A549 (cell line): ENCODE measurements at regions not wholly inside any gene's neighbourhood (a gene's known extent, or its start where the extent isn't known, plus 50 kb on each side); places are given as distances from the start of the nearest gene placed in this dataset.
A peak's percentile ranks its signal among the peaks of the same experiment; 100 is the strongest.

Experiments used
- ATAC-seq, 2 experiments: fragments of 200-7000 bp in 1 of 2; fragments of >200 bp in 1 of 2; cut with Nextera tagmentation in 1 of 2; cut with Tn5 transposase in 1 of 2; 3 replicates each; pipeline versions ENCODE4 v1.8.0 to v1.9.1; 2018 to 2020; ENCODE audit warnings: mild to moderate bottlenecking in 1 of 2, moderate library complexity in 1 of 2
- CTCF ChIA-PET: fragments of 300-600 bp; sonication (Branson Sonifier 250); formaldehyde crosslinking; extraction: SDS; loops from one replicate; lab custom pipeline; 2021; ENCODE audit warnings: antibody characterized with exemption, inconsistent platforms; lab: Yijun Ruan, JAX
- POLR2A ChIA-PET: fragments of 350-600 bp; formaldehyde crosslinking; extraction: SDS; loops from one replicate; lab custom pipeline; 2021; ENCODE audit warnings: antibody characterized with exemption, inconsistent platforms; lab: Yijun Ruan, JAX
- DNase-seq, 2 experiments: peaks; one replicate each; pipeline versions ENCODE4 v3.0.0 to v3.0.0-alpha.2; 2011 to 2016; ENCODE audit warnings: low read depth in 1 of 2, low spot score in 1 of 2
- FAIRE-seq: peaks from 2 replicates; lab custom pipeline; 2011; peaks lifted over from hg19 to GRCh38; lab: Jason Lieb, UNC
- H3K27ac ChIP-seq, 2 experiments: fragments of >200 bp; sonication (Bioruptor Twin); formaldehyde crosslinking; 3 replicates each; pipeline ENCODE4 v1.5.1; 2016 to 2017
- H3K4me1 ChIP-seq: fragments of >200 bp; sonication (Bioruptor Twin); formaldehyde crosslinking; 3 replicates; pipeline ENCODE4 v1.6.1; 2016
- H3K4me2 ChIP-seq: fragments of >200 bp; sonication (Bioruptor Twin); formaldehyde crosslinking; 3 replicates; pipeline ENCODE4 v1.6.1; 2016
- H3K4me3 ChIP-seq: fragments of >200 bp; sonication (Bioruptor Twin); formaldehyde crosslinking; 3 replicates; pipeline ENCODE4 v1.5.1; 2016
- H3K9me3 ChIP-seq: fragments of >200 bp; sonication (Bioruptor Twin); formaldehyde crosslinking; 3 replicates; pipeline ENCODE4 v1.6.1; 2016
- BHLHE40 ChIP-seq: IDR thresholded peaks from 2 replicates; pipeline ENCODE4 v1.6.1; 2012; ENCODE audit warnings: low read depth, low read length, inconsistent platforms
- CEBPB ChIP-seq, 2 experiments: fragments of >200 bp in 1 of 2; sonication (Bioruptor Twin) in 1 of 2; formaldehyde crosslinking in 1 of 2; IDR thresholded peaks; 2 replicates each; pipeline ENCODE4 v1.6.1; 2012 to 2016
- CHD4 ChIP-seq: fragments of 200-600 bp; sonication (generic); IDR thresholded peaks from 2 replicates; pipeline ENCODE4 v1.6.1; 2016; ENCODE audit warnings: antibody characterized with exemption, mild to moderate bottlenecking, borderline replicate concordance
- CTCF ChIP-seq: fragments of >200 bp; sonication (Bioruptor Twin); formaldehyde crosslinking; IDR thresholded peaks from 3 replicates; pipeline ENCODE4 v1.5.1; 2016
- E2F6 ChIP-seq: IDR thresholded peaks from 2 replicates; pipeline ENCODE4 v1.6.1; 2012; ENCODE audit warnings: low read depth, borderline replicate concordance
- EHF ChIP-seq: fragments of 250-450 bp; sonication (Bioruptor Pico); IDR thresholded peaks from 2 replicates; pipeline ENCODE4 v1.5.0; 2020; ENCODE audit warnings: mild to moderate bottlenecking
- EP300 ChIP-seq, 2 experiments: fragments of >200 bp; sonication (Bioruptor Twin); formaldehyde crosslinking; IDR thresholded peaks; 2 replicates in 1 of 2; 3 replicates in 1 of 2; pipeline ENCODE4 v1.6.1; 2016 to 2017
- FOSL2 ChIP-seq, 2 experiments: fragments of 450-650 bp in 1 of 2; fragments of >200 bp in 1 of 2; sonication (Bioruptor Twin) in 1 of 2; formaldehyde crosslinking; IDR thresholded peaks; 2 replicates each; pipeline versions ENCODE4 v1.5.0 to v1.6.1; 2016 to 2020; ENCODE audit warnings: mild to moderate bottlenecking in 1 of 2, moderate library complexity in 1 of 2
- HES2 ChIP-seq: fragments of >200 bp; sonication (Bioruptor Twin); formaldehyde crosslinking; IDR thresholded peaks from 2 replicates; pipeline ENCODE4 v1.6.1; 2016
- HMGXB4 ChIP-seq: fragments of 250-450 bp; sonication (Bioruptor Pico); IDR thresholded peaks from 2 replicates; pipeline ENCODE4 v1.5.0; 2021; ENCODE audit warnings: mild to moderate bottlenecking, moderate library complexity, borderline replicate concordance
- JUN ChIP-seq, 2 experiments: fragments of >200 bp; sonication (Bioruptor Twin); formaldehyde crosslinking; IDR thresholded peaks; 2 replicates in 1 of 2; 3 replicates in 1 of 2; pipeline ENCODE4 v1.6.1; 2016 to 2017
- KDM5A ChIP-seq: fragments of 200-600 bp; sonication (generic); IDR thresholded peaks from 2 replicates; pipeline ENCODE4 v1.6.1; 2016; ENCODE audit warnings: antibody characterized with exemption, mild to moderate bottlenecking
- MAFK ChIP-seq: fragments of 450-650 bp; IDR thresholded peaks from 2 replicates; pipeline ENCODE4 v1.6.1; 2014; ENCODE audit not compliant: partially characterized antibody
- MAX ChIP-seq: IDR thresholded peaks from 2 replicates; pipeline ENCODE4 v1.6.1; 2012
- MAZ ChIP-seq: fragments of 150-350 bp; IDR thresholded peaks from 2 replicates; pipeline ENCODE4 v1.6.1; 2014; ENCODE audit warnings: antibody characterized with exemption, low read depth, low read length, borderline replicate concordance
- NR3C1 ChIP-seq: fragments of >200 bp; sonication (Bioruptor Twin); formaldehyde crosslinking; IDR thresholded peaks from 3 replicates; pipeline ENCODE4 v1.6.1; 2017
- PBX3 ChIP-seq: IDR thresholded peaks from 2 replicates; pipeline ENCODE4 v1.6.1; 2012
- POLR2A ChIP-seq: IDR thresholded peaks from 2 replicates; pipeline ENCODE4 v1.6.1; 2012; ENCODE audit warnings: mild to moderate bottlenecking, low read length
- POLR2AphosphoS2 ChIP-seq: conservative IDR thresholded peaks from 2 replicates; pipeline ENCODE4 v1.6.1; 2012; ENCODE audit warnings: low read length, improper control_type of control experiment, inconsistent platforms
- REST ChIP-seq: fragments of 200-600 bp; sonication (generic); IDR thresholded peaks from 2 replicates; pipeline ENCODE4 v1.6.1; 2016; ENCODE audit warnings: antibody characterized with exemption, mild to moderate bottlenecking, moderate library complexity
- ZFP36 ChIP-seq: fragments of 450-650 bp; IDR thresholded peaks from 2 replicates; pipeline ENCODE4 v1.6.1; 2014; ENCODE audit warnings: borderline replicate concordance; ENCODE audit not compliant: partially characterized antibody
- WGBS: methylation state at CpG from one replicate; pipeline ENCODE4 v1.1.6; 2017; ENCODE audit errors: missing lambda C conversion rate; 5-methylcytosine and 5-hydroxymethylcytosine counted together

- TF ChIP-seq MAFK, result no peak
- no peak for TF ChIP-seq REST
- no peak for TF ChIP-seq NR3C1
- no peak for TF ChIP-seq JUN (IDR thresholded peaks at IDR 0.05)
- TF ChIP-seq, all 56 proteins: peak for 0
These were observed 940.7 kb downstream of the CDH18 start (continued) for GRCh38 chr5:19047277-19047676.

GRCh38 chr5:19048726-19049125 lies 939.3 kb downstream of the CDH18 start:
- H3K4me1 ChIP-seq, result no peaks in the 10 kb centered on the region
- WGBS, result under 1% methylated on average over 3 of the region's 3 CpGs
- H3K4me2 ChIP-seq, result no peak overlapping the region
- TF ChIP-seq CTCF, result no peak
- TF ChIP-seq MAX, result no peak
- TF ChIP-seq MAZ, result no peak
- no peak for TF ChIP-seq BHLHE40
- no peak for TF ChIP-seq CHD4
- TF ChIP-seq PBX3, result no peak
- no peak for TF ChIP-seq HES2
- no peak for TF ChIP-seq EP300 (IDR thresholded peaks at IDR 0.05)
- TF ChIP-seq POLR2A, result no peak
- TF ChIP-seq EHF (CRISPR knock-in tag), result no peak
- no peak for TF ChIP-seq HMGXB4 (CRISPR knock-in tag)
- no peak for TF ChIP-seq REST
- TF ChIP-seq E2F6, result no peak
- TF ChIP-seq POLR2AphosphoS2, result no peak
- no peak for TF ChIP-seq CEBPB (IDR thresholded peaks at IDR 0.05)
- no peak for TF ChIP-seq ZFP36
- TF ChIP-seq KDM5A, result no peak
- TF ChIP-seq FOSL2 (IDR thresholded peaks at IDR 0.05), result no peak
- TF ChIP-seq FOSL2 (CRISPR knock-in tag; IDR thresholded peaks at IDR 0.05), result no peak
- FAIRE-seq, result peak; percentile 36
- ChIA-PET POLR2A (no interaction called here), CTCF (no interaction called here)
- ATAC-seq, result no peak
- H3K9me3 ChIP-seq, result no peaks in the 10 kb centered on the region; the same call in 2 of the 3 replicates
- no peak for DNase-seq
- H3K4me3 ChIP-seq, result no peak overlapping the region
- H3K27ac ChIP-seq, result no peak overlapping the region
